WTC11 (cell line): ENCODE measurements at regions not wholly inside any gene's neighbourhood (a gene's known extent, or its start where the extent isn't known, plus 50 kb on each side); places are given as distances from the start of the nearest gene placed in this dataset.
"Not testable (repeated sequence)": the region's sequence is repeated elsewhere in the genome, so short reads cannot be mapped to it uniquely, and the experiment has no call there.

Source experiments
- ATAC-seq: fragments of 200-7000 bp; cut with Tn5 transposase; 2 replicates; pipeline ENCODE4 v1.10.0; 2021; ENCODE audit warnings: mild to moderate bottlenecking, moderate library complexity
- CTCF ChIA-PET: fragments of 300-600 bp; sonication (Branson Sonifier 250); formaldehyde crosslinking; loops from one replicate; lab custom pipeline; 2021; ENCODE audit warnings: antibody characterized with exemption; lab: Charles Lee
- POLR2A ChIA-PET: fragments of 350-600 bp; sonication (Branson Sonifier 250); formaldehyde crosslinking; loops from one replicate; lab custom pipeline; 2021; ENCODE audit warnings: antibody characterized with exemption; lab: Charles Lee
- DNase-seq: peaks from one replicate; pipeline ENCODE4 v3.0.0; 2021; ENCODE audit warnings: low spot score
- H3K27ac Mint-ChIP-seq: 2 replicates; pipeline ENCODE4 v1.8.0; 2021; ENCODE audit warnings: mixed read lengths
- H3K27me3 Mint-ChIP-seq: 2 replicates; pipeline ENCODE4 v1.8.0; 2021; ENCODE audit warnings: low read depth, mild to moderate bottlenecking, moderate library complexity, mixed read lengths
- H3K36me3 Mint-ChIP-seq: 2 replicates; pipeline ENCODE4 v1.8.0; 2021; ENCODE audit warnings: mixed read lengths
- H3K4me1 Mint-ChIP-seq: 2 replicates; pipeline ENCODE4 v1.8.0; 2022; ENCODE audit warnings: mixed read lengths
- H3K4me3 Mint-ChIP-seq: 2 replicates; pipeline ENCODE4 v1.8.0; 2021; ENCODE audit warnings: mild to moderate bottlenecking, moderate library complexity, mixed read lengths
- H3K9me3 Mint-ChIP-seq: 2 replicates; pipeline ENCODE4 v1.8.0; 2021; ENCODE audit warnings: mixed read lengths
- FOXP1 ChIP-seq: sonication (generic); formaldehyde crosslinking; IDR thresholded peaks from 2 replicates; pipeline ENCODE4 v1.8.0; 2022; ENCODE audit warnings: missing genetic modification reagents, mild to moderate bottlenecking, moderate library complexity, borderline replicate concordance
- FOXP4 ChIP-seq: sonication (generic); formaldehyde crosslinking; IDR thresholded peaks from 2 replicates; pipeline ENCODE4 v1.8.0; 2022; ENCODE audit warnings: mild to moderate bottlenecking, missing genetic modification reagents
- RELA ChIP-seq: sonication (generic); formaldehyde crosslinking; IDR thresholded peaks from 2 replicates; pipeline ENCODE4 v1.8.1; 2022; ENCODE audit warnings: missing genetic modification reagents, mild to moderate bottlenecking, borderline replicate concordance
- SMAD3 ChIP-seq: sonication (generic); formaldehyde crosslinking; IDR thresholded peaks from 2 replicates; pipeline ENCODE4 v1.8.0; 2022; ENCODE audit warnings: missing genetic modification reagents, mild to moderate bottlenecking, borderline replicate concordance
- TCF7 ChIP-seq: sonication (generic); formaldehyde crosslinking; IDR thresholded peaks from 2 replicates; pipeline ENCODE4 v1.8.0; 2022; ENCODE audit warnings: mild to moderate bottlenecking, low read depth, missing genetic modification reagents, moderate library complexity
- TEAD1 ChIP-seq: sonication (generic); formaldehyde crosslinking; IDR thresholded peaks from 2 replicates; pipeline ENCODE4 v1.8.0; 2022; ENCODE audit warnings: mild to moderate bottlenecking, missing genetic modification reagents
- USF1 ChIP-seq: sonication (generic); formaldehyde crosslinking; IDR thresholded peaks from 2 replicates; pipeline ENCODE4 v1.8.0; 2022; ENCODE audit warnings: mild to moderate bottlenecking, missing genetic modification reagents
- ZNF317 ChIP-seq: sonication (generic); formaldehyde crosslinking; IDR thresholded peaks from 2 replicates; pipeline ENCODE4 v1.8.1; 2023; ENCODE audit warnings: low read depth, mild to moderate bottlenecking, moderate library complexity, missing genetic modification reagents, borderline replicate concordance
- TF ChIP-seq, protein P1 (sequence below): sonication (generic); formaldehyde crosslinking; IDR thresholded peaks from 2 replicates; pipeline ENCODE4 v1.8.1; 2023; ENCODE audit warnings: mild to moderate bottlenecking, missing genetic modification reagents, borderline replicate concordance
- TF ChIP-seq, protein P2 (sequence below): fragments of 250-450 bp; sonication (Bioruptor Pico); IDR thresholded peaks from 2 replicates; pipeline ENCODE4 v1.8.0; 2021; ENCODE audit warnings: mild to moderate bottlenecking
- TF ChIP-seq, protein P3 (sequence below): sonication (generic); formaldehyde crosslinking; IDR thresholded peaks from 2 replicates; pipeline ENCODE4 v1.8.1; 2023; ENCODE audit warnings: mild to moderate bottlenecking, moderate library complexity, missing genetic modification reagents
- TF ChIP-seq, protein P4 (sequence below): fragments of 250-450 bp; sonication (Bioruptor Pico); IDR thresholded peaks from 2 replicates; pipeline ENCODE4 v1.9.0; 2021; ENCODE audit warnings: mild to moderate bottlenecking
- TF ChIP-seq, protein P5 (sequence below): fragments of 200-600 bp; IDR thresholded peaks from 2 replicates; pipeline ENCODE4 v1.8.0; 2022; ENCODE audit warnings: antibody characterized with exemption
- TF ChIP-seq, protein P6 (sequence below): sonication (generic); formaldehyde crosslinking; IDR thresholded peaks from 2 replicates; pipeline ENCODE4 v1.8.1; 2022; ENCODE audit warnings: missing genetic modification reagents, borderline replicate concordance

- H3K4me3 Mint-ChIP-seq, POLR2A ChIA-PET, H3K27me3 Mint-ChIP-seq, H3K27ac Mint-ChIP-seq, H3K9me3 Mint-ChIP-seq, DNase-seq, ATAC-seq: not testable (repeated sequence)
- CTCF ChIA-PET = interaction anchor here (0.6 to 1.0 kb wide), 2 partner anchors 137 to 229 kb away, joined by 3 read pairs; no protein-coding TSS in a partner anchor
- peaks cover 47% of the 10 kb centered on the region for H3K4me1 Mint-ChIP-seq
- peaks cover 13% of the 10 kb centered on the region for H3K36me3 Mint-ChIP-seq
Measured at GRCh38 chr4:4643743-4644142, 101.9 kb upstream of the STX18 start.

DNA sequence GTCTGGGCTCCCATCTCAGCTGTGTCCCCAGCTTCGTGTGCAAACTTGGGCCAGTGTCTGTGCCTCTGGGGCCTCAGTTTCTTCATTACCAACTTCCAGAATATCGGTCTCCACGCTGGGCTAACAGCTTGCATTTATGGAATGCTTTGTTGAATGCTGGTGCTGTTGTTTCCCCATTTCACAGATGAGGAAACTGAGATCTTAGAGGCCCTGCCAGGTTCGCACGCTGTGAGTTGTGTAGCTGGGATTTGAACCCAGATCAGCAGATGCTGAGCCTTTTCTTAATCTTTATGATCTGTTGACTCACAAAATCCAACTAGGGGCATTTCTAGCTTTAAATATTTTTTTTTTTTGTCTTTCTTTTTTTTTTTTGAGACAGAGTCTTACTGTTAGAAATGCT, 101.5 kb upstream of the STX18 start:
- H3K27me3 Mint-ChIP-seq = peaks cover 5% of the 10 kb centered on the region; the same call in 1 of the 2 replicates
- no peak overlapping the region for H3K27ac Mint-ChIP-seq
- no peak for DNase-seq
- no peak overlapping the region for H3K4me3 Mint-ChIP-seq
- TF ChIP-seq FOXP4 (CRISPR knock-in tag) (no peak), RELA (CRISPR knock-in tag) (no peak), TCF7 (CRISPR knock-in tag) (no peak), USF1 (CRISPR knock-in tag) (no peak), TEAD1 (CRISPR knock-in tag) (no peak), FOXP1 (no peak), ZNF317 (CRISPR knock-in tag) (no peak)
- TF ChIP-seq, protein P1, sequence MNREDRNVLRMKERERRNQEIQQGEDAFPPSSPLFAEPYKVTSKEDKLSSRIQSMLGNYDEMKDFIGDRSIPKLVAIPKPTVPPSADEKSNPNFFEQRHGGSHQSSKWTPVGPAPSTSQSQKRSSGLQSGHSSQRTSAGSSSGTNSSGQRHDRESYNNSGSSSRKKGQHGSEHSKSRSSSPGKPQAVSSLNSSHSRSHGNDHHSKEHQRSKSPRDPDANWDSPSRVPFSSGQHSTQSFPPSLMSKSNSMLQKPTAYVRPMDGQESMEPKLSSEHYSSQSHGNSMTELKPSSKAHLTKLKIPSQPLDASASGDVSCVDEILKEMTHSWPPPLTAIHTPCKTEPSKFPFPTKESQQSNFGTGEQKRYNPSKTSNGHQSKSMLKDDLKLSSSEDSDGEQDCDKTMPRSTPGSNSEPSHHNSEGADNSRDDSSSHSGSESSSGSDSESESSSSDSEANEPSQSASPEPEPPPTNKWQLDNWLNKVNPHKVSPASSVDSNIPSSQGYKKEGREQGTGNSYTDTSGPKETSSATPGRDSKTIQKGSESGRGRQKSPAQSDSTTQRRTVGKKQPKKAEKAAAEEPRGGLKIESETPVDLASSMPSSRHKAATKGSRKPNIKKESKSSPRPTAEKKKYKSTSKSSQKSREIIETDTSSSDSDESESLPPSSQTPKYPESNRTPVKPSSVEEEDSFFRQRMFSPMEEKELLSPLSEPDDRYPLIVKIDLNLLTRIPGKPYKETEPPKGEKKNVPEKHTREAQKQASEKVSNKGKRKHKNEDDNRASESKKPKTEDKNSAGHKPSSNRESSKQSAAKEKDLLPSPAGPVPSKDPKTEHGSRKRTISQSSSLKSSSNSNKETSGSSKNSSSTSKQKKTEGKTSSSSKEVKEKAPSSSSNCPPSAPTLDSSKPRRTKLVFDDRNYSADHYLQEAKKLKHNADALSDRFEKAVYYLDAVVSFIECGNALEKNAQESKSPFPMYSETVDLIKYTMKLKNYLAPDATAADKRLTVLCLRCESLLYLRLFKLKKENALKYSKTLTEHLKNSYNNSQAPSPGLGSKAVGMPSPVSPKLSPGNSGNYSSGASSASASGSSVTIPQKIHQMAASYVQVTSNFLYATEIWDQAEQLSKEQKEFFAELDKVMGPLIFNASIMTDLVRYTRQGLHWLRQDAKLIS = no peak
- TF ChIP-seq, protein P2, sequence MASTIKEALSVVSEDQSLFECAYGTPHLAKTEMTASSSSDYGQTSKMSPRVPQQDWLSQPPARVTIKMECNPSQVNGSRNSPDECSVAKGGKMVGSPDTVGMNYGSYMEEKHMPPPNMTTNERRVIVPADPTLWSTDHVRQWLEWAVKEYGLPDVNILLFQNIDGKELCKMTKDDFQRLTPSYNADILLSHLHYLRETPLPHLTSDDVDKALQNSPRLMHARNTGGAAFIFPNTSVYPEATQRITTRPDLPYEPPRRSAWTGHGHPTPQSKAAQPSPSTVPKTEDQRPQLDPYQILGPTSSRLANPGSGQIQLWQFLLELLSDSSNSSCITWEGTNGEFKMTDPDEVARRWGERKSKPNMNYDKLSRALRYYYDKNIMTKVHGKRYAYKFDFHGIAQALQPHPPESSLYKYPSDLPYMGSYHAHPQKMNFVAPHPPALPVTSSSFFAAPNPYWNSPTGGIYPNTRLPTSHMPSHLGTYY (CRISPR knock-in tag) = no peak
- H3K4me1 Mint-ChIP-seq = peaks cover 47% of the 10 kb centered on the region
- CTCF ChIA-PET = interaction anchor here (1.0 kb wide), 1 partner anchor 136 kb away, joined by 3 read pairs; no protein-coding TSS in a partner anchor
- ATAC-seq = no peak
- H3K9me3 Mint-ChIP-seq = peaks cover 6% of the 10 kb centered on the region
- H3K36me3 Mint-ChIP-seq = peaks cover 15% of the 10 kb centered on the region
- POLR2A ChIA-PET = no interaction called here

DNA sequence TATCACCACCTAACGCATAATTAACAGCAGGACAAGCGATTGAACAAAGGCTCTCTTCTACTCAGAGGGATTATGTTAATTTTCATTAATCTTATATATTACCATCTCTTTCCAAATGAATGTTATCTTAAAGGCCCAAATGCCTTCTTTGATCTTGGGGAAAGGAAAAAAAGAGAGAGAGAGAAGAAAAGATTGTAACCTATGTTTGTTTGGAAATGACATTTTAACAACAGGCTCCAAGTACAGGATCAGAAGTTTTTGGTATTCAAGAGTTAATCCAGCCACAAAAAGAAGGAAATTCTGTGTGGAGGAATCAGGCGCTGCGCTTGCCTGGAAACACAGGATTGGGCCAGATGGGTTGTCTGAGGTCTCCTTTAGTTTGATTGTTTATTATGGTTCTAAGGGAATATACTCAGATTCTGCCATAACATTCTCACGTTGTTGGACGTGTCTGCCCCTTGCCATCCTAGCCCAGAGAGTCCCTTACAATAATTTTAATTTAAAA, 100.7 kb upstream of the STX18 start:
- H3K27me3 Mint-ChIP-seq = peaks cover 5% of the 10 kb centered on the region; the same call in 1 of the 2 replicates
- ATAC-seq (no peak), DNase-seq (no peak)
- ChIA-PET POLR2A (interaction anchor here (1.0 kb wide), 1 partner anchor 24 kb away, joined by 3 read pairs; no protein-coding TSS in a partner anchor), CTCF (interaction anchor here (1.0 to 2.4 kb wide), 4 partner anchors 15 to 135 kb away, joined by 3 to 19 read pairs (median 4); no protein-coding TSS in a partner anchor)
- H3K4me1 Mint-ChIP-seq = peaks cover 47% of the 10 kb centered on the region
- H3K4me3 Mint-ChIP-seq = peak overlapping the region; percentile 58
- 0 out of 2 replicates have a peak overlapping the region, but pooled peaks have one; percentile 2 for H3K27ac Mint-ChIP-seq
- H3K36me3 Mint-ChIP-seq = peaks cover 19% of the 10 kb centered on the region
- peaks cover 6% of the 10 kb centered on the region for H3K9me3 Mint-ChIP-seq
- TF ChIP-seq, protein P3, sequence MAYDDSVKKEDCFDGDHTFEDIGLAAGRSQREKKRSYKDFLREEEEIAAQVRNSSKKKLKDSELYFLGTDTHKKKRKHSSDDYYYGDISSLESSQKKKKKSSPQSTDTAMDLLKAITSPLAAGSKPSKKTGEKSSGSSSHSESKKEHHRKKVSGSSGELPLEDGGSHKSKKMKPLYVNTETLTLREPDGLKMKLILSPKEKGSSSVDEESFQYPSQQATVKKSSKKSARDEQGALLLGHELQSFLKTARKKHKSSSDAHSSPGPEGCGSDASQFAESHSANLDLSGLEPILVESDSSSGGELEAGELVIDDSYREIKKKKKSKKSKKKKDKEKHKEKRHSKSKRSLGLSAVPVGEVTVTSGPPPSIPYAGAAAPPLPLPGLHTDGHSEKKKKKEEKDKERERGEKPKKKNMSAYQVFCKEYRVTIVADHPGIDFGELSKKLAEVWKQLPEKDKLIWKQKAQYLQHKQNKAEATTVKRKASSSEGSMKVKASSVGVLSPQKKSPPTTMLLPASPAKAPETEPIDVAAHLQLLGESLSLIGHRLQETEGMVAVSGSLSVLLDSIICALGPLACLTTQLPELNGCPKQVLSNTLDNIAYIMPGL (CRISPR knock-in tag) = no peak
- no peak for TF ChIP-seq SMAD3 (CRISPR knock-in tag)
- TF ChIP-seq, protein P4, sequence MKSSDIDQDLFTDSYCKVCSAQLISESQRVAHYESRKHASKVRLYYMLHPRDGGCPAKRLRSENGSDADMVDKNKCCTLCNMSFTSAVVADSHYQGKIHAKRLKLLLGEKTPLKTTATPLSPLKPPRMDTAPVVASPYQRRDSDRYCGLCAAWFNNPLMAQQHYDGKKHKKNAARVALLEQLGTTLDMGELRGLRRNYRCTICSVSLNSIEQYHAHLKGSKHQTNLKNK (CRISPR knock-in tag) = no peak
- TF ChIP-seq, protein P5, sequence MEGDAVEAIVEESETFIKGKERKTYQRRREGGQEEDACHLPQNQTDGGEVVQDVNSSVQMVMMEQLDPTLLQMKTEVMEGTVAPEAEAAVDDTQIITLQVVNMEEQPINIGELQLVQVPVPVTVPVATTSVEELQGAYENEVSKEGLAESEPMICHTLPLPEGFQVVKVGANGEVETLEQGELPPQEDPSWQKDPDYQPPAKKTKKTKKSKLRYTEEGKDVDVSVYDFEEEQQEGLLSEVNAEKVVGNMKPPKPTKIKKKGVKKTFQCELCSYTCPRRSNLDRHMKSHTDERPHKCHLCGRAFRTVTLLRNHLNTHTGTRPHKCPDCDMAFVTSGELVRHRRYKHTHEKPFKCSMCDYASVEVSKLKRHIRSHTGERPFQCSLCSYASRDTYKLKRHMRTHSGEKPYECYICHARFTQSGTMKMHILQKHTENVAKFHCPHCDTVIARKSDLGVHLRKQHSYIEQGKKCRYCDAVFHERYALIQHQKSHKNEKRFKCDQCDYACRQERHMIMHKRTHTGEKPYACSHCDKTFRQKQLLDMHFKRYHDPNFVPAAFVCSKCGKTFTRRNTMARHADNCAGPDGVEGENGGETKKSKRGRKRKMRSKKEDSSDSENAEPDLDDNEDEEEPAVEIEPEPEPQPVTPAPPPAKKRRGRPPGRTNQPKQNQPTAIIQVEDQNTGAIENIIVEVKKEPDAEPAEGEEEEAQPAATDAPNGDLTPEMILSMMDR = no peak
- no peak for TF ChIP-seq FOXP1
- TF ChIP-seq, protein P6, sequence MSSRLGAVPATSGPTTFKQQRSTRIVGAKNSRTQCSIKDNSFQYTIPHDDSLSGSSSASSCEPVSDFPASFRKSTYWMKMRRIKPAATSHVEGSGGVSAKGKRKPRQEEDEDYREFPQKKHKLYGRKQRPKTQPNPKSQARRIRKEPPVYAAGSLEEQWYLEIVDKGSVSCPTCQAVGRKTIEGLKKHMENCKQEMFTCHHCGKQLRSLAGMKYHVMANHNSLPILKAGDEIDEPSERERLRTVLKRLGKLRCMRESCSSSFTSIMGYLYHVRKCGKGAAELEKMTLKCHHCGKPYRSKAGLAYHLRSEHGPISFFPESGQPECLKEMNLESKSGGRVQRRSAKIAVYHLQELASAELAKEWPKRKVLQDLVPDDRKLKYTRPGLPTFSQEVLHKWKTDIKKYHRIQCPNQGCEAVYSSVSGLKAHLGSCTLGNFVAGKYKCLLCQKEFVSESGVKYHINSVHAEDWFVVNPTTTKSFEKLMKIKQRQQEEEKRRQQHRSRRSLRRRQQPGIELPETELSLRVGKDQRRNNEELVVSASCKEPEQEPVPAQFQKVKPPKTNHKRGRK (CRISPR knock-in tag) = no peak
